ENCODE measurements at regions not wholly inside any gene's neighbourhood (a gene's known extent, or its start where the extent isn't known, plus 50 kb on each side); places are given as distances from the start of the nearest gene placed in this dataset.
"Not testable (repeated sequence)": the region's sequence is repeated elsewhere in the genome, so short reads cannot be mapped to it uniquely, and the experiment has no call there.

DNA sequence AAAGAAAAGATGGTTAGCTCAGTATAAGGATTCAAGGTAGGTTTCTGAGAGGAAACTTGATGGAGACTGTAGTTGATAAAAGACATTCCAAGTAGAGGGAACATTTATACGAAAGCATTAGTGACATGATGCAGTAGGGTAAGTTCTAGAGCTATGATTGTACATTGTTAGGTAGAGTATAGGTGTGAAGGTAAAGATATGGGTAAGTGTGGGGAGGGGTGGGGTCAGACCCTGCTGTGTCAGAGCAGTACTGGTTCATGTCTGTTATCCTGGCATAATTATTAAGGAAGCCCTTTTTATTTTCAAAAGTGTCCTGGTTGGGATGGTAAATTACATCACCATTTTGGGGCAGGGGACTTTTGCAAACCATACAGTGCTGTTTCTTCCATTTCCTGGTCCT, 635.8 kb downstream of the COL12A1 start:
- no peaks in the 10 kb centered on the region for H3K9me3 ChIP-seq (ENCODE audit: control insufficient read depth in 2 of 2, insufficient read depth in 1 of 2, low read length in 1 of 2)
- no peak overlapping the region for H3K4me3 ChIP-seq (ENCODE audit: low read length in 2 of 2)
- no peaks in the 10 kb centered on the region for H3K4me1 ChIP-seq (ENCODE audit: control insufficient read depth in 2 of 2, insufficient read depth in 2 of 2, low read length in 2 of 2)
- H3K36me3 ChIP-seq (ENCODE audit: control insufficient read depth in 2 of 2, insufficient read depth in 2 of 2, low read length in 1 of 2): no peaks in the 10 kb centered on the region
- WGBS: 90% methylated on average over 1 of the region's 1 CpG
- H3K27me3 ChIP-seq (ENCODE audit: control insufficient read depth in 2 of 2, insufficient read depth in 1 of 2, low read length in 1 of 2): no peaks in the 10 kb centered on the region
- H3K27ac ChIP-seq (ENCODE audit: low read depth in 1 of 2, low read length in 1 of 2): no peak overlapping the region
- no peak for DNase-seq (ENCODE audit: low read depth in 6 of 9, low spot score in 9 of 9)

DNA sequence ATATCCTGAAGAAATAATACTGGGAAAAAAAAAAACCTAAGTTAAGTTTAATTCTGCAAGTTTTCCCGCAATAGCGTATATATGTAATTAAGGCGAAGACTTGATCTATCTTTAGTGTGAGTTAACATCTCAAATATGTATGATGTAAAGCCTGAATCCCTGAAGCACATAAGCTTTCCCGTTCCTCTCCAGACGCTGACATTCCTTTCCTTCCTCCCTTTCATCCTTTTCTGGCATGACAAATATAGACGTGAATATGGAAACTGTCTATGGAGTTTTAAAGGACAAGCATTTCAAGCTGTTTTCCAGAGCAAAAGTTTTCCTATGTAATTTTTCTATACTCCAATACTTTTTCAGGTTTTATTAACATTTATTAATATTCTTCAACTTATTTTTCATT, 637.0 kb downstream of the COL12A1 start:
- Histone ChIP-seq H3K27ac (ENCODE audit: low read depth in 1 of 2, low read length in 1 of 2) (no peak overlapping the region), H3K9me3 (ENCODE audit: control insufficient read depth in 2 of 2, insufficient read depth in 1 of 2, low read length in 1 of 2) (no peaks in the 10 kb centered on the region), H3K27me3 (ENCODE audit: control insufficient read depth in 2 of 2, insufficient read depth in 1 of 2, low read length in 1 of 2) (no peaks in the 10 kb centered on the region), H3K4me1 (ENCODE audit: control insufficient read depth in 2 of 2, insufficient read depth in 2 of 2, low read length in 2 of 2) (no peaks in the 10 kb centered on the region), H3K4me3 (ENCODE audit: low read length in 2 of 2) (no peak overlapping the region), H3K36me3 (ENCODE audit: control insufficient read depth in 2 of 2, insufficient read depth in 2 of 2, low read length in 1 of 2) (no peaks in the 10 kb centered on the region)
- WGBS: 95% methylated on average over 6 of the region's 6 CpGs
- no peak for DNase-seq (ENCODE audit: low read depth in 6 of 9, low spot score in 9 of 9)

DNA sequence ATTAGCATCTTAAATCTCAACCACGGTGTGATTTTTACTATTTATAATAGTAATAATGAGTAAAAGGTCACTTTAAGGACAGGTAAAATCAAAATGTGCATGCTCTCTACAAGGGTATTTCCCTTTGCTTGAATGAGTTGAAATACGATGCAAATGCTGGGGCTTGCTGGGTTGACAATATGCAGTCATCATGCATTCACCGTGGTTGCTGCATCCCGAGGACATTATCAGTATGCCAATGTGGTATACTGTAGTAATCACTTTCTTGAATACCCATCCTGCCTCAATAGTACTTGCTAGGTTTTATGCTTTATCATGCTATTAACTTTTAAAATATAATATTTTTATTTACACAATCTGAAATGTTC, 637.9 kb downstream of the COL12A1 start:
- not testable (repeated sequence) for H3K27me3 ChIP-seq (ENCODE audit: control insufficient read depth in 2 of 2, insufficient read depth in 1 of 2, low read length in 1 of 2); H3K4me3 ChIP-seq (ENCODE audit: low read length in 2 of 2); H3K9me3 ChIP-seq (ENCODE audit: control insufficient read depth in 2 of 2, insufficient read depth in 1 of 2, low read length in 1 of 2); DNase-seq (ENCODE audit: low read depth in 6 of 9, low spot score in 9 of 9); H3K27ac ChIP-seq (ENCODE audit: low read depth in 1 of 2, low read length in 1 of 2); H3K36me3 ChIP-seq (ENCODE audit: control insufficient read depth in 2 of 2, insufficient read depth in 2 of 2, low read length in 1 of 2); H3K4me1 ChIP-seq (ENCODE audit: control insufficient read depth in 2 of 2, insufficient read depth in 2 of 2, low read length in 2 of 2)
- WGBS: 96% methylated on average over 4 of the region's 4 CpGs

DNA sequence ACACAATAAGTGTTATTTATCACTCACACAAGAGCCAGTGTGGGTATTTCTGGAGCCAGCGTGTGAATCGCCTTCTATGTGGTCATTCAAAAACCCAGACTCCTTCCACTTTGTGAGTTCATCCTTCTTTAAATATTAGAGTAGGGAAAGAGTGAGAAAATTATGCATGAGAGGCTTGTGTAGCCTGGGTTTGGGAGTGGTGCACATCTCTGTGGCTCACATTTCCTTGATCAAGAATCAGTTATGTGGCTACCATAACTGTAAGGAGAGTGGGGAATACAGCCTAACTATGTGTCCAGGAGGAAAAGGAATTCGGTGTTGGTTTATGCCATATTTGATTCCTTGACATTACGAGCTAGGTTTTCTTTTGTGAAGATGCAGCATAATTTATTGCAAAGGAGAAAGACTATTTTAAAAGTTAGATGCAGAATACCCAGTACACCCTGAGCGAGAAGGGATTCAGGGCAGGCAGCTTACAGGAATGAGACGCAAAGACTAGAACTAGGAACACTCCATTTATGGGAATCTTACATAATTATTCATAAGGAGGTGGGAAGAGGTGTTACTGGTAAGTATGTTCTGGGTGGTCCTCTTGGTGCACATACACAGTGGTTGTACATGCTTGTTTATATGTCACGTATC, 638.5 kb downstream of the COL12A1 start:
- no peaks in the 10 kb centered on the region for H3K4me1 ChIP-seq (ENCODE audit: control insufficient read depth in 2 of 2, insufficient read depth in 2 of 2, low read length in 2 of 2)
- no peak for DNase-seq (ENCODE audit: low read depth in 6 of 9, low spot score in 9 of 9)
- H3K27ac ChIP-seq (ENCODE audit: low read depth in 1 of 2, low read length in 1 of 2): no peak overlapping the region
- no peaks in the 10 kb centered on the region for H3K36me3 ChIP-seq (ENCODE audit: control insufficient read depth in 2 of 2, insufficient read depth in 2 of 2, low read length in 1 of 2)
- H3K27me3 ChIP-seq (ENCODE audit: control insufficient read depth in 2 of 2, insufficient read depth in 1 of 2, low read length in 1 of 2): no peaks in the 10 kb centered on the region
- no peaks in the 10 kb centered on the region for H3K9me3 ChIP-seq (ENCODE audit: control insufficient read depth in 2 of 2, insufficient read depth in 1 of 2, low read length in 1 of 2)
- H3K4me3 ChIP-seq (ENCODE audit: low read length in 2 of 2): no peak overlapping the region
- WGBS: 96% methylated on average over 7 of the region's 7 CpGs

DNA sequence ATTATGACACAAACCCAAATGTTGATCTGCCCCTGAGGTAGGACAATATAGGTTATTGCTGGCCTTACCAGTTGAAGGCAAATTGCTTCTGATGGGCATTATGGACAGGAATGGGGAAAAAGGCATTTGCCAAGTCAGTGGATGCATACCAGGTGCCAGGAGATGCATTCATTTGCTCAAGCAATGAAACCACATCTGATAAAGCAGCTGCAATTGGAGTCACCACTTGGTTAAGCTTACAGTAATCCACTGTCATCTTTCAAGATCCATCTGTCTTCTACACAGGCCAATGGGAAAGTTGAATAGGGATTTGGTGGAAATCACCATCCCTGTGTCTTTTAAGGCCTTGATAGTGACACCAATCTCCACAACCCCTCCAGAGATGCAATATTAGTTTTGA, 648.6 kb downstream of the COL12A1 start:
- Histone ChIP-seq H3K27ac (ENCODE audit: low read depth in 1 of 2, low read length in 1 of 2) (no peak overlapping the region), H3K27me3 (ENCODE audit: control insufficient read depth in 2 of 2, insufficient read depth in 1 of 2, low read length in 1 of 2) (no peaks in the 10 kb centered on the region), H3K9me3 (ENCODE audit: control insufficient read depth in 2 of 2, insufficient read depth in 1 of 2, low read length in 1 of 2) (peaks cover 0 to 2% of the 10 kb centered on the region in 2 donors), H3K36me3 (ENCODE audit: control insufficient read depth in 2 of 2, insufficient read depth in 2 of 2, low read length in 1 of 2) (no peaks in the 10 kb centered on the region), H3K4me1 (ENCODE audit: control insufficient read depth in 2 of 2, insufficient read depth in 2 of 2, low read length in 2 of 2) (no peaks in the 10 kb centered on the region), H3K4me3 (ENCODE audit: low read length in 2 of 2) (no peak overlapping the region)
- DNase-seq (ENCODE audit: low read depth in 6 of 9, low spot score in 9 of 9): no peak

DNA sequence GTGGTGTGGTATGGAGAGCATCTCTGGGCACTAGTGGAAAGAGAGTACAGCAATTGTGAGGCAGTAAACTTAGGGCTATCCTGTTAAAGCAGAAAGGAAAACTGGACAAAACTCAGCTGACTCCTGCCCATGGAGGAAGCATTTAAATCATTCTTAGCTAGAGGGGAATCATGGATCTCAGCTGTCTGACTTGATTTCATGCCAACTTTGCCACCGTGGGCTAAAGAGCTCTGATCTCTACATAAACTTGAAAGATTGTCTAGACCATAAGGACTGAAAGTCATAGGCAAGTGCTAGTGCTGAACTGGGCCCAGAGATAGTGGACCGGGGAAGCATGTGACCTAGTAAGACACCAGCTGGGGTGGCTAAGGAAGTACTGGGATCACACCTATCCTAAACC, 651.8 kb downstream of the COL12A1 start:
- Histone ChIP-seq H3K9me3 (ENCODE audit: control insufficient read depth in 2 of 2, insufficient read depth in 1 of 2, low read length in 1 of 2) (peaks cover 0 to 10% of the 10 kb centered on the region in 2 donors), H3K4me1 (ENCODE audit: control insufficient read depth in 2 of 2, insufficient read depth in 2 of 2, low read length in 2 of 2) (no peaks in the 10 kb centered on the region), H3K27me3 (ENCODE audit: control insufficient read depth in 2 of 2, insufficient read depth in 1 of 2, low read length in 1 of 2) (no peaks in the 10 kb centered on the region), H3K27ac (ENCODE audit: low read depth in 1 of 2, low read length in 1 of 2) (no peak overlapping the region), H3K36me3 (ENCODE audit: control insufficient read depth in 2 of 2, insufficient read depth in 2 of 2, low read length in 1 of 2) (no peaks in the 10 kb centered on the region), H3K4me3 (ENCODE audit: low read length in 2 of 2) (no peak overlapping the region)
- WGBS: 94% methylated on average over 2 of the region's 2 CpGs
- no peak for DNase-seq (ENCODE audit: low read depth in 6 of 9, low spot score in 9 of 9)

DNA sequence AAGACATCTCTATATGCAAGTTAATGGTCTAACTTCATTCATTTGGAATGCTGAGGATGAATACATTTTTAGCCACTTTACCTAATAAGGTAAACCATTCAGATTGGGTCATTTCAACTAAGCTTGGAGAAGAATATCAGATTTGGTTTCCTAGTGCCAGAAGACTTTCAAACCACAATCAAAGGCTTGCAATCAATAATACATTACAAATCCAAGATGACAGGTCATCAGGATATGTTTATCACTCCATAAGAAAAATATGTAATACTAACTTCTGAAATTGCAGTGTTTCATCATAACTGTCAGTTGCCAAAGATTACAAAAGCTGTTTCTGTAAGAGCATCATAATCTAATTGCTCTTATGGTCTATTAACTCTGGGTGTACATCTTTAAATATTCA, 654.0 kb downstream of the COL12A1 start:
- Histone ChIP-seq H3K4me3 (ENCODE audit: low read length in 2 of 2) (no peak overlapping the region), H3K36me3 (ENCODE audit: control insufficient read depth in 2 of 2, insufficient read depth in 2 of 2, low read length in 1 of 2) (no peaks in the 10 kb centered on the region), H3K4me1 (ENCODE audit: control insufficient read depth in 2 of 2, insufficient read depth in 2 of 2, low read length in 2 of 2) (no peaks in the 10 kb centered on the region), H3K9me3 (ENCODE audit: control insufficient read depth in 2 of 2, insufficient read depth in 1 of 2, low read length in 1 of 2) (peaks cover 0 to 10% of the 10 kb centered on the region in 2 donors), H3K27me3 (ENCODE audit: control insufficient read depth in 2 of 2, insufficient read depth in 1 of 2, low read length in 1 of 2) (no peaks in the 10 kb centered on the region), H3K27ac (ENCODE audit: low read depth in 1 of 2, low read length in 1 of 2) (no peak overlapping the region)
- DNase-seq (ENCODE audit: low read depth in 6 of 9, low spot score in 9 of 9): no peak

DNA sequence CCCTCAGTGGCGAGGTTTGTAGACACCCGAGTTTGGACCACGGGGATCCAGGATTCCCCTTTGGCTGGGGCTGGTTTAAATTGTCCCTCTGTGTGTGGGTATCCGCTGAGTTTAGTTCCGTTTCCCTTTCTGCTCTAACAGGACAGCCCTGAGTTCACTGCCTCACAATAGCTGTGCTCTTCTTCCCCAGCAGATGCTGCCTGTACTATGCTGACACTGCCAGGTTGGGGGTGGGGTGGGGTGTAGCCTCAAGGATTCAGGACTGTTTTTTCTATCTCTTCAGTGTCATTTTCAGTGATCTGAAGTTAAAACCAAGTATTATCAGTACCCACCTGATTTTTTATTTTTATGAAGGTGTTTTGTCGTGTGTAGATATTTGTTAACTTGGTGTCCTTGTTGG, 655.0 kb downstream of the COL12A1 start:
- no peak for DNase-seq (ENCODE audit: low read depth in 6 of 9, low spot score in 9 of 9)
- Histone ChIP-seq H3K36me3 (ENCODE audit: control insufficient read depth in 2 of 2, insufficient read depth in 2 of 2, low read length in 1 of 2) (no peaks in the 10 kb centered on the region), H3K4me1 (ENCODE audit: control insufficient read depth in 2 of 2, insufficient read depth in 2 of 2, low read length in 2 of 2) (no peaks in the 10 kb centered on the region), H3K9me3 (ENCODE audit: control insufficient read depth in 2 of 2, insufficient read depth in 1 of 2, low read length in 1 of 2) (peaks cover 0 to 10% of the 10 kb centered on the region in 2 donors), H3K27ac (ENCODE audit: low read depth in 1 of 2, low read length in 1 of 2) (no peak overlapping the region), H3K27me3 (ENCODE audit: control insufficient read depth in 2 of 2, insufficient read depth in 1 of 2, low read length in 1 of 2) (no peaks in the 10 kb centered on the region), H3K4me3 (ENCODE audit: low read length in 2 of 2) (no peak overlapping the region)
- 90% methylated on average over 6 of the region's 6 CpGs for WGBS

DNA sequence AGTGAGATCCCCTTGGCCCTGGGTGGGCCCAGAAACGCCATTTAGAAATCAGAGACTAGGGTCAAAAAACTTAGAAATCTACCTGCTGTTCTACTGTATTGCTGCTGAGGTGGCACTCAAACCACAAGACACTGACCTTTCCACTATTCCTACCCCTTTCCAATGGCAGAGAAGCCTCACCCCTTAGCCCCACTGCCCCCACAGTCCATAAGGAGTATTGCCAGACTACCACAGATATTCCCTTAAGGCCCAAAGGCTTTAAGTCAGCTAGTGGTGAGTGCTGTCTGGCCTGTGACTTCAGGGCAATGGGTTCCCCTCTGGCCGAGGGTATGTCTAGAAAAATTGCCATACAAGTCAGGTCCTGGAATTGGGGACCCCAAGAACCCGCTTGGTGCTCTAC, 656.1 kb downstream of the COL12A1 start:
- Histone ChIP-seq H3K9me3 (ENCODE audit: control insufficient read depth in 2 of 2, insufficient read depth in 1 of 2, low read length in 1 of 2) (peaks cover 0 to 10% of the 10 kb centered on the region in 2 donors), H3K27me3 (ENCODE audit: control insufficient read depth in 2 of 2, insufficient read depth in 1 of 2, low read length in 1 of 2) (no peaks in the 10 kb centered on the region), H3K27ac (ENCODE audit: low read depth in 1 of 2, low read length in 1 of 2) (no peak overlapping the region), H3K4me3 (ENCODE audit: low read length in 2 of 2) (no peak overlapping the region), H3K4me1 (ENCODE audit: control insufficient read depth in 2 of 2, insufficient read depth in 2 of 2, low read length in 2 of 2) (no peaks in the 10 kb centered on the region), H3K36me3 (ENCODE audit: control insufficient read depth in 2 of 2, insufficient read depth in 2 of 2, low read length in 1 of 2) (no peaks in the 10 kb centered on the region)
- no peak for DNase-seq (ENCODE audit: low read depth in 6 of 9, low spot score in 9 of 9)
- WGBS: 93% methylated on average over 3 of the region's 3 CpGs

Data from thymus (tissue), 11 donors.